ENCODE measurements at regions not wholly inside any gene's neighbourhood (a gene's known extent, or its start where the extent isn't known, plus 50 kb on each side); places are given as distances from the start of the nearest gene placed in this dataset.

GRCh38 chr11:33616552-33616951 is 84.1 kb downstream of the C11orf91 start:
- DNase-seq (ENCODE audit: low read depth) = no peak

GRCh38 chr11:33615751-33616150 is 84.9 kb downstream of the C11orf91 start:
- no peak for DNase-seq (ENCODE audit: low read depth)

DNA sequence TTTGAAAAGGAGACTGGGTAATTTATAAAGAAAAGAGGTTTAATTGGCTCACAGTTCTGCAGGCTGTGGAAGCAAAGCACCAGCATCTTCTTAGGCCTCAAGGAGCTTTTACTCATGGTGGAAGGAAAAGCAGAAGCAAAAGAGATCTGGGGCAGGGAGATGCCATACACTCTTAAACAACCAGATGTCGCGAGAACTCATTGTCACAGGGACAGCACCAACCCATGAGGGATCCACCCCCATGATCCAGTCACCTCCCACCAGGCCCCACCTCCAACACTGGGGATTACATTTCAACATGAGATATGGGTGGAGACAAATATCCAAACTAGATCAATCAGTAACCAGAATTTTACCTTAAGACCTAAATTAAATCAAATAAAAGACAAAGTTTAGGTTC is 87.2 kb downstream of the C11orf91 start:
- no peak for DNase-seq (ENCODE audit: low read depth)

GRCh38 chr11:33610903-33611302 is 89.7 kb downstream of the C11orf91 start:
- DNase-seq (ENCODE audit: low read depth) = no peak

DNA sequence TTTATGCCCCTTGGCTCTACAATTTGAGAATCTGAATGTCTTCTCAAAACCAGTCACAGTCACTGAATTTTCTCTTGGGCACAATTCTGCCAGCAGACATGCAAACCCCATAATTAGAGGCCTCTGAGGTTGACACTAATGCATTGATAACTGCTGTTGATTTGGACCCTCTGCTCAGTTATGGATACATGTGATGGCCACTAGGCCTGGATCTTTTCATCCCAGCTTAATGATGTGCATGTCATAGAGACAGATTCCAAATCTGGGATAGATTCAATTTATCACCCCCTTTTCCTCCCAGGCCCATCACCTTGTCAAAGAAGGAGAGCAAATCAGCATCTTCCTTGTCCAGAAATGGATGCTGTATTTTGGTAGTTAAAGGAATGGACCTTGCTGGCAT is 92.2 kb downstream of the C11orf91 start:
- DNase-seq (ENCODE audit: low read depth) = no peak

DNA sequence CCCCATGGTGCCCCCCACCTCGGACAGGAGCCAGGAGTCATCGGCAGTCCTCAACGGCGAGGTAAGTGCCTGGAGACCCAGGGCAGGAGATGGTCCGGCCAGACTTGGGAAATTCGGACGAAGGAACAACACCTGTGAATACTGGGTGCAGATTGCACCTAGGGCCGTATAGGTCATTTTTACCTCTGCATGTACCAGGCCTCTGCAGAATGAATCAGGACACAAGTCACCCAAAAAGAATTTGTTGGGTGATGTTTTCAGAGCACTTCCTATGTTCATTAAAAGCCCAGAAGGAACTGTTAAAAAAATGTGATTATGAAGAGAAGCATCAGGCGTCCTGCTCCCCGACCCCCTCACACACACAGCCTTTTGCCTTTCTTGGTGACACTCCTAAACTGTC is 93.9 kb downstream of the C11orf91 start:
- no peak for DNase-seq (ENCODE audit: low read depth)

DNA sequence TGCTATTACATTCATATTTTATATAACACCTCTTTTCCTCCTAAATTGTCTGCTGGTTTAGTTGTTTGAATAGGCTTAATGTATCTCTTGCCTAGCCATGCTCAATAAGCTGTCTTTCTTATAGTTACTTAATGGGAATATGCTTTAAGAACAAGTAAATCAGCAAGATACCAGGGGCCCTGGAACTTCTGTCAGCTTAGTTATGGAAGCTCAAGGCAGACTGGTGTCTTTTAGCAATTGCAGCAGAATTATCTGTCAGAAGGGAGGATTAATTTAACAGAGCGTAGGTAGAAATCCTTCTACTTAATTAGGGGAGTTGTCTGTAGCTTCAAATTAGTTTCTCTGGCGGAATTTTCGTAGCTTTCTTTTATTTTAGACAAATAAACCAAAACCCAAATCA is 94.9 kb downstream of the C11orf91 start:
- no peak for DNase-seq (ENCODE audit: low read depth)

DNA sequence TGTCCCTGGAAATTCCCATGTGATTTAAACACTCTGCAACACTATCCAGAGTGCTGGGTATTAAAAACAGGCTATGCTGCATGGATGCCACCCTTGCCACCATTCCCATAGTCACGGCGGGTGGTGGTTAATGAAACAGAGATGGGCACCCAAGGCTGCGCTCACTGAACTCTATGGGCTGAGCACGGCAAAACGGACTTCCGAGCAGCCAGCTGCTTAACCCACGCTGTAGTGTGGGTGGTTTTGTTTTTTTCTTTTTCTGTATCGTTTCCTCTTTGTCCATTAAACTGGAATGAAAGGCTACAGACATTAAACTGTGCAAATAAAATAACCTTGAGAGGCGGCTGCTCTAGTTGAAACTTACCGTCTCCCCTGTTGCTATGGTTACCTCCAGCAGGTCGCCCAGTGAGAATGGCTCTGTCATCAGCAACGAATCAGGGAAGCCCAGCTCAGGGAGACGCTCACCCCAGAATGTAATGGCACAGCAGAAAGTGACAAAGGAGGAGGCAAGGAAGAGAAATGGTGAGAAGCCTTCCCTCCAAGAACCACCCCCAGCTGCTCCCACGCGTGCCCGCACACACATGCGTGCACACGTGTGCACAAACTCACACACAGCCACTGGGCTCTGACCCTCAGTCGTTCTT is 102.1 kb downstream of the C11orf91 start:
- no peak for DNase-seq (ENCODE audit: low read depth)

GRCh38 chr11:33594188-33594587 is 106.4 kb downstream of the C11orf91 start:
- DNase-seq (ENCODE audit: low read depth) = no peak

DNA sequence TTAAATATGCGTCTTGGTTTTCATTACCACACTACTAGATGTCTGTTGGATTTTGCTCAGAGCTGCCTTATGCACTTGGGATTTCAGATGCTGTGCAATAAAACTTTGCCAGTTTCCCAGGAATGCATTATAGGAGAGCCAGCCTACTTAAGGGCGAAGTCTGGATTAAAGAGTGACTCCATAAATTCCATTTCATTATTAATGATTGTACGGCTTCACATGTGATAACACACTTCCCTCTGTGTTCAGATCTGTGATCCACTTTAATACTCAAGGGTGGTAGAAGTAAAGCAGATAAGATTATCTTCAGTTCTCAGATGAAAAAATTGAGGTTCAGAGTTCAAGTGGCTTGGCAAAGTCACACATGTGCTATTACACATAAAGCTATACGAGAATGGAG is 110.2 kb downstream of the C11orf91 start:
- no peak for DNase-seq (ENCODE audit: low read depth)

- DNase-seq (ENCODE audit: low read depth) = no peak
Measured at GRCh38 chr11:33588056-33588455, 112.6 kb downstream of the C11orf91 start.

DNA sequence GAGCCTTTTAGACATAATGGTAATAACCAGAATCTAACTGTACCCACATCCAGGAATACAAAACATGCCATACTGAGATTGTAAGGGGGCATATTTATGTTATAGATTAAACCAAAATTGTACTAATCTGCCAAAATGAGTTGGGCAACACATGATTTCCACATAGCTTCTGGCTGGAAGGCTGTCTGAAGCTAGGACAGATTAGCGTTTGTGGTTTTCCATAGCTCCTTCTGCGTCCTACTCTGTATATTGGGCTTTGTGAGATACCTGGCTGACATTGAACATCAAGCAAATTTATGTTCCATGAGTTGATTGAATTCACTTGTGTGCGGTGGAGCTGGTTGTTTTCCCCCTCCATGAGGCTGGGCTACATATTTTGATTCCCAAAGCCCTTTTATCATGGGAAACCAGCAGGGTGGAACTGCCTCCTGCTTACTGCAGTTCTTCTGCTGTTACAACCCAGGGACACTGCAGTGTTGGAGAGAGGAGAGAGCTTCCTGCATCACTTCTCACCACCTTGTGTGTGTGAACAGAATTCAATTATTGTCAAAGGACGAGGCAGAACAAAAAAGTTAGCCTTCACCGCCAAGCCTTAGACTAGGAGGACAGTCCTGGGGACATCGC is 114.9 kb downstream of the C11orf91 start:
- no peak for DNase-seq (ENCODE audit: low read depth)

GRCh38 chr11:33582636-33583325 is 117.8 kb downstream of the C11orf91 start:
- DNase-seq (ENCODE audit: low read depth) = no peak

DNA sequence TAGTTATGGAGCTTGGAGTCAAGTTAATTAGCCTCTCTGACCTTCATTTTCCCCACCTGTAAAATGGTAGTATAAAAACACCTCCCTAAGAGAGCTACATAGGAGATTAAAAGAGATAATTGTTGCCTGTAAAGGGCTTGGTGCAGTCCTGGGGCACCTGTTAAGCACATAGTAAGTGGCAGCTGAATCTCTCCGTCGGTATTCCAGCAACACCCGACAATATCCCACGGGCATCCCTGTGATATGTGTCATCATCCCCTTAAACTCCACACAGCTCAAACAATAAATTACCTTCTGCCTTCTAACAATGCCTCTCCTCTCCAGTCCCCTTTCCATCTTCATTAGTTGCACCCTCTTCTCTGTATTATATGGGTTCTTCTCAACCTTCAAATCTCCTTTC is 121.5 kb downstream of the C11orf91 start:
- no peak for DNase-seq (ENCODE audit: low read depth)

GRCh38 chr11:33577204-33577603 is 123.4 kb downstream of the C11orf91 start:
- DNase-seq (ENCODE audit: low read depth) = no peak

DNA sequence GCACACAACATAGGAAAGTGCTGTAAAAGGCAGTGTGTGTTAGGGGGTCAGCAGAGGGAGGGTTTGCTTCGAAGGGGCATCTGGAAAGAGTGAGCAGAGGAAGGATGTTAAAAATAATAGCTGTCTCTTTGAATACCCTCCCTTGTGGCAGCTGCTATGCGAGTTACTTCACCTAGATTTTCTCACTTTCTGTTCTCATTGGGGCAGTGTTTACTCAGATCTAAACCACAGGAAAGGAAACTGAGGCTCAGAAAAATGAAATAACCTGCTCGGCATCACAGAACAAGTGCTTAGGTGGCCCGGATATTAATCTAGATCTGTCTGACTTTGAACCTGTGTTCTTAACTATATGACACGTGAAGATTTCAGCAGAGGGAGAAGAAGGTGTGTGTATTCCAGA is 125.3 kb downstream of the C11orf91 start:
- DNase-seq (ENCODE audit: low read depth) = no peak

- DNase-seq (ENCODE audit: low read depth) = no peak
Measured at GRCh38 chr11:33574331-33574730, 126.3 kb downstream of the C11orf91 start.

- no peak for DNase-seq (ENCODE audit: low read depth)
Measured at GRCh38 chr11:33569333-33569732, 131.3 kb downstream of the C11orf91 start.

DNA sequence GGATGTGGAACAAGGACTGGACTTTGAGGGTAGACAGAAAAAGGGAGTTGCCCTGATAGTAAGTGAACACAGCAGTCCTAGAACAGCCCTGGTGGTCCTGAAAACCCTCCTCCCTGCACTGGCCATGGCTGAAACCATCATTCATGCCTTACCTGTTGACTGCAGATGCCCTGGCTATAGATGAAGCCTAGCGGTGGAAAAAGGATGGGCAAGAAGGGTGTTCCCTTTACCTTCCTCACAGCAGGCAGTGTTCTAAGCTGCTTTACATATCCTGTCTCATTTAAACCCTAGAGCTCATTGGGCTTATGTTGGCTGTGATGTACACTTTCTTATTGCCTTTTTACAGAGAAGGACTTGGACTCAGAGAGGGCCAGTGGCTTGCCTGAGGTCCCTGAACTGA is 133.6 kb downstream of the C11orf91 start:
- DNase-seq (ENCODE audit: low read depth) = no peak

DNA sequence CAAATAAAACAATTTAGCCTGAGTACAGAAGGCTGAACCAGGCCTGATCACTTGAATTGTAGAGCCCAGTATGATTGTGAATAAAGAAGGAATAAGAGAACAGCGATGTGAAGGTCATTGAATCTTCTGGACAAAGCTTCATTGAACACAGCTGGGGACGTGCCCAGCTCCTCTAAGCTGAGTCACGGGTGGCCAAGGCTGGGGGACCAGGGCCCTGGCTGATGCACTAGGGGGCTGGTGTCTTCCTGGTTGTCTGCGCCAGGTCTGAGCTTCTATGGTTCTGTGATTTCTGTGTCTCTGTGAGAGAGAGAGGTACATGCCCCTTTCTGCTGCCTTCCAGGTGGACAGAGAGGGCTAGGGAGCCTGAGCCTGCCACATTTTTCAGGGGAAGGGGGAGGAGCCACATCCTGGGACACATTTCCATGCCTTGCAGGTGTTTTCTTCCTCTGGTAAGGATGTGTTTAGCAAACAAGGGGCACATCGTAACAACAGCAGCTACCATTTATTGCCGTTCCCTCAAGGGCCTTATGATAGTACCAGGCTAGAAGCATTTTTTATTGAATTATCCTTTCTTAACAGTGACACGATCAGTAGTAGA is 135.7 kb downstream of the C11orf91 start:
- no peak for DNase-seq (ENCODE audit: low read depth)

- DNase-seq (ENCODE audit: low read depth) = no peak
Measured at GRCh38 chr11:33560729-33561128, 139.9 kb downstream of the C11orf91 start.

GRCh38 chr11:33559567-33559966 is 141.1 kb downstream of the C11orf91 start:
- no peak for DNase-seq (ENCODE audit: low read depth)

- no peak for DNase-seq (ENCODE audit: low read depth)
Measured at GRCh38 chr11:33558097-33558496, 142.5 kb downstream of the C11orf91 start.

Measured in forelimb muscle (tissue), 1 donor.